ENCODE measurements at regions not wholly inside any gene's neighbourhood (a gene's known extent, or its start where the extent isn't known, plus 50 kb on each side); places are given as distances from the start of the nearest gene placed in this dataset.

DNA sequence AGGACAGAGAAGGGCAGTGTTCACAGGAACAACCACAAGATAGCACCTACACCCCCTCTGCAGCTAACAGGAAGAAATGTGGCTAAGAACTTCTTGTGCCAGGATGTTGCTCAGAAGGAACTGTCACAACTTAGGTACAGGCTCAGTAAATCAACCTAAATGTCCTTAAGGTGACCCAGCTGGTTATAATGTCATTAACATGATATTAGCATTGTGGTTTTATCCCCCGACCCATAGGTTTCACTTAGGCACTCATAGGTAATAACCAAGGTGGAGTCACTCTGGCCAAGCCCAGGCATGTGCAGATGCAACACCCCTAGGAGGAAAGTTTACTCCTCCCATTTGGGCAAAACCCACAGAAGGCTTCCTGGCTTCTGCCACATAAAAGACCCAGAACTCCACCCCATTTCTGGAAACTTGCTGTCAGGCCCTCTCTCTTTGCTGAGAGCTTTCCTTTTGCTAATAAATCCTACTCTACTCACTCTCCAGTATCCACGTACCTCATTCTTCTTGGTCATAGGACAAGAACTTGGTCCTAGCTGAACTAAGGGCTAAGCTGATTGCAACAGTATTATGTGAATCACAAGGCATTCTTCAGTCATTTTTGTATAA lies 951.3 kb downstream of the SLITRK5 start:
- no peak for DNase-seq (ENCODE audit: low read depth)
- TF ChIP-seq, protein P1, sequence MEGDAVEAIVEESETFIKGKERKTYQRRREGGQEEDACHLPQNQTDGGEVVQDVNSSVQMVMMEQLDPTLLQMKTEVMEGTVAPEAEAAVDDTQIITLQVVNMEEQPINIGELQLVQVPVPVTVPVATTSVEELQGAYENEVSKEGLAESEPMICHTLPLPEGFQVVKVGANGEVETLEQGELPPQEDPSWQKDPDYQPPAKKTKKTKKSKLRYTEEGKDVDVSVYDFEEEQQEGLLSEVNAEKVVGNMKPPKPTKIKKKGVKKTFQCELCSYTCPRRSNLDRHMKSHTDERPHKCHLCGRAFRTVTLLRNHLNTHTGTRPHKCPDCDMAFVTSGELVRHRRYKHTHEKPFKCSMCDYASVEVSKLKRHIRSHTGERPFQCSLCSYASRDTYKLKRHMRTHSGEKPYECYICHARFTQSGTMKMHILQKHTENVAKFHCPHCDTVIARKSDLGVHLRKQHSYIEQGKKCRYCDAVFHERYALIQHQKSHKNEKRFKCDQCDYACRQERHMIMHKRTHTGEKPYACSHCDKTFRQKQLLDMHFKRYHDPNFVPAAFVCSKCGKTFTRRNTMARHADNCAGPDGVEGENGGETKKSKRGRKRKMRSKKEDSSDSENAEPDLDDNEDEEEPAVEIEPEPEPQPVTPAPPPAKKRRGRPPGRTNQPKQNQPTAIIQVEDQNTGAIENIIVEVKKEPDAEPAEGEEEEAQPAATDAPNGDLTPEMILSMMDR (IDR thresholded peaks at IDR 0.05; ENCODE audit: insufficient read depth, low read length), result no peak
- H3K4me3 ChIP-seq (ENCODE audit: low read depth, low read length), result no peak overlapping the region

DNA sequence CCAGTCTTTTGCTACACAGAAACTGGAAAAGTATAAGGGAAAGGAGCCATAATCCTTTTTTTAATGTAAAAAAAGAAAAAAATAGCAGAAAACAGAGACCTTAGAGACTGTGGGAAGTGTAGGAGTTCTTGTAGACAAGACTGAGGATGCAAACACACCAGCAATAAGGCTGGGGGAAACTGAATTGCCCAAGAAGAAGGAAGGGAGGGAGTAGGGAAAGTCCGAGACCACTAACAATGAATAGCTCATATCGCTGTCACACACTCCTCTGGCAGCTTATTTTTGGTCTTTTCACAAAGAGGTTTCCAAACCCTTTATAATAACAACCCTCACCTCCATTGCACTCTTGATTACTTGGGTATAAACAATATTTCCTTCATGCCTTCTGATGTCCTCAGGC lies 952.0 kb downstream of the SLITRK5 start:
- no peak overlapping the region for H3K4me3 ChIP-seq (ENCODE audit: low read depth, low read length)
- no peak for DNase-seq (ENCODE audit: low read depth)
- TF ChIP-seq, protein P1 (IDR thresholded peaks at IDR 0.05; ENCODE audit: insufficient read depth, low read length), result no peak

- DNase-seq (ENCODE audit: low read depth), result no peak
- TF ChIP-seq, protein P1 (IDR thresholded peaks at IDR 0.05; ENCODE audit: insufficient read depth, low read length), result no peak
- no peak overlapping the region for H3K4me3 ChIP-seq (ENCODE audit: low read depth, low read length)
Measured at GRCh38 chr13:88627071-88627470, 955.9 kb downstream of the SLITRK5 start.

DNA sequence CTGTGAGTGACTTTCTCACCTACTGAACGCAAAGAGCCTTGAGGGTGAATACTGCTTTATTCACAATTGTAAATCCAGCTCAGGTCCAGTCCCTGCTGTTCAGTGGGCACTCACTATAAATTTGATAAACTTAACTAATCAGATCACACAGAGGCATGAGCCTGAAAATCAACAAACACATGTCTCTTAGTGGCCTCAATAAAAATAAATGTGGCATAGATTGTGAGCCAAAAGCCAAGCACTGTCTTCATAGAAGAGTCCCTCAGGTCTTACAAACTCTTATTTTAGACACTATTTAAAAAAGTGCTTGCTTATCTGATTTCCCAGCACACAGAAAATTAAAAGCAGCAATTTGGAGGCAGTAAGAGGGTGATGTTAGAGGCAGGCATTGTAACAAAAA lies 957.7 kb downstream of the SLITRK5 start:
- DNase-seq (ENCODE audit: low read depth), result no peak
- TF ChIP-seq, protein P1 (IDR thresholded peaks at IDR 0.05; ENCODE audit: insufficient read depth, low read length), result no peak
- H3K4me3 ChIP-seq (ENCODE audit: low read depth, low read length), result no peak overlapping the region

DNA sequence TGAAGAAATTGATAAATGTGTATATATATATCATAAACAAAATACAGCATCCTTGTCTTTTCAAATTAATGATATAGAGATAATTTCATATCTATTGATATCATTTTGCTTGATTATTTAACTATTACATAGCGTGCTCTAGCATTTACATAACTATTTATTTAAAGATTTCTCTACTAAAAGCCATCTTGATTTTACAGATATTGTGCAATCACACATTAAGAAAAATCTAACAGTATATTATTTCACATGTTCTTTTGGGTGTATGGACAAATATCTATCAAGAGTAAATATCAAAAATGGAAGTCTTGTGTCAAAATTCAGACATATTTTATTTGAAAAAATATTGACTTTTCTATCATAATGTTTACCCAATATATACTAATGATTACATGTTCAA lies 966.8 kb downstream of the SLITRK5 start:
- TF ChIP-seq, protein P1 (IDR thresholded peaks at IDR 0.05; ENCODE audit: insufficient read depth, low read length), result no peak
- no peak for DNase-seq (ENCODE audit: low read depth)
- H3K4me3 ChIP-seq (ENCODE audit: low read depth, low read length), result no peak overlapping the region

DNA sequence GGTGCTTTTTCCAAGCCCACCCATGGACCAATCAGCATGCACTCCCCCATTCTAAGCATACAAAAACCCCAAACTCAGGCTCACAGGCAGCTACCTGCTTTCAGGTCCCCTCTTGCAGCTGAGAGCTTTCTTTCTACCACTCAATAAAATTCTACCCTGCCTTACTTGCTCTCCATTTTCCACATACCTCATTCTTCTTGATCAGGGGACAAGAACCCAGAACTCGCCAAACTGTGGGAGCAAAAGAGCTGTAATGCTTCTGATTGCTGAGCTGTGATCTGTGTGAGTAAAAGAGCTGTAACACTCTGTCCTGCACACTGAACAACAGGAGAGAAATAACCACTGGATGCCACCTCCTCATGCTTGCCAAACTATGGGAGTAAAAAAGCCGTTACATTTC lies 972.1 kb downstream of the SLITRK5 start:
- TF ChIP-seq, protein P1 (IDR thresholded peaks at IDR 0.05; ENCODE audit: insufficient read depth, low read length), result no peak
- no peak overlapping the region for H3K4me3 ChIP-seq (ENCODE audit: low read depth, low read length)
- no peak for DNase-seq (ENCODE audit: low read depth)
